GM23338 (cell line): ENCODE measurements at regions not wholly inside any gene's neighbourhood (a gene's known extent, or its start where the extent isn't known, plus 50 kb on each side); places are given as distances from the start of the nearest gene placed in this dataset.

Experiments used
- CTCF ChIP-seq, 2 experiments: fragments of 200-600 bp in 1 of 2; sonication (generic) in 1 of 2; conservative IDR thresholded peaks; 2 replicates each; pipeline versions ENCODE4 v1.5.1 to v1.6.1; 2016 to 2017; ENCODE audit warnings: antibody characterized with exemption in 2 of 2, low read depth in 2 of 2, mild to moderate bottlenecking in 2 of 2, moderate library complexity in 1 of 2
- EZH2 ChIP-seq: fragments of 200-600 bp; sonication (generic); IDR thresholded peaks from one replicate; pipeline ENCODE4 v1.8.0; 2017; ENCODE audit warnings: antibody characterized with exemption, mild to moderate bottlenecking, low read depth; ENCODE audit not compliant: unreplicated experiment
- EZH2phosphoT487 ChIP-seq: fragments of 200-600 bp; sonication (generic); IDR thresholded peaks from one replicate; pipeline ENCODE4 v1.8.1; 2018; ENCODE audit warnings: antibody characterized with exemption; ENCODE audit not compliant: unreplicated experiment
- POLR2AphosphoS5 ChIP-seq: IDR thresholded peaks from 2 replicates; pipeline ENCODE4 v1.6.1; 2016; ENCODE audit warnings: antibody characterized with exemption, low read depth
- ZNF462 ChIP-seq: fragments of 250-450 bp; sonication (Bioruptor Pico); IDR thresholded peaks from 2 replicates; pipeline ENCODE4 v1.5.0; 2020; ENCODE audit warnings: mild to moderate bottlenecking, moderate library complexity
- TF ChIP-seq, protein P1 (sequence below): IDR thresholded peaks from 2 replicates; pipeline ENCODE4 v1.6.1; 2016; ENCODE audit warnings: antibody characterized with exemption

DNA sequence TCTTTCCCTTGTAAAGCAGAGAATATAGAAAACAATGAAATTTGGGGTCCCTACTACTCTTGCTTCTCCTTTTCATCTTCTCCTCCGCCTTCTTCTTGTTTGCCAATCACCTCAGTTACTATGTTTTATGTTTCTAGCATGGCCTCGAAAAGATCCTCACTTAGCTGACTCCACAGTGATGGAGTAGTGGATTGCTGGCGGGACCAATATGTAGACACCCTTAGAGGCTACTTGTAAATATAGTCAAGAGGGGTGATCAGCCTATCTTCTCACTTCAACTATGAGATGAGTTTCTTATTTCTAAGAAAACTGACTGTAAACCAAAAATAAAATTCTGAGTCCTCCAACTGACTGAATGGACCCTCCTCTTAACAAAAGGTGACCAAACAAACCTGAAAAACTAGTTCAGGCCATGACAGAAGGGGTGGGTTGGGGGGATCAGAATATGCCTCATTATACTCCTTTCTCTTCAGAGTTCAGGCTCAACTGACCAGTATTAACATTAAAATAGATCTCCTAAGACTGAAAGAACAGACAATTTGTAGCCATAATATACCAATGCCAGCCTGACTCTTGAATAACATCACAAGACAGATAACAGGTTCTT is 829.0 kb downstream of the TLE4 start:
- TF ChIP-seq CTCF (conservative IDR thresholded peaks at IDR 0.05; ENCODE audit: low read depth in 2 of 2) (no peak), EZH2 (no peak), EZH2phosphoT487 (no peak), POLR2AphosphoS5 (no peak), ZNF462 (CRISPR knock-in tag) (no peak)
- TF ChIP-seq, protein P1, sequence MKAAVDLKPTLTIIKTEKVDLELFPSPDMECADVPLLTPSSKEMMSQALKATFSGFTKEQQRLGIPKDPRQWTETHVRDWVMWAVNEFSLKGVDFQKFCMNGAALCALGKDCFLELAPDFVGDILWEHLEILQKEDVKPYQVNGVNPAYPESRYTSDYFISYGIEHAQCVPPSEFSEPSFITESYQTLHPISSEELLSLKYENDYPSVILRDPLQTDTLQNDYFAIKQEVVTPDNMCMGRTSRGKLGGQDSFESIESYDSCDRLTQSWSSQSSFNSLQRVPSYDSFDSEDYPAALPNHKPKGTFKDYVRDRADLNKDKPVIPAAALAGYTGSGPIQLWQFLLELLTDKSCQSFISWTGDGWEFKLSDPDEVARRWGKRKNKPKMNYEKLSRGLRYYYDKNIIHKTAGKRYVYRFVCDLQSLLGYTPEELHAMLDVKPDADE: no peak
